ENCODE measurements at regions not wholly inside any gene's neighbourhood (a gene's known extent, or its start where the extent isn't known, plus 50 kb on each side); places are given as distances from the start of the nearest gene placed in this dataset.

DNA sequence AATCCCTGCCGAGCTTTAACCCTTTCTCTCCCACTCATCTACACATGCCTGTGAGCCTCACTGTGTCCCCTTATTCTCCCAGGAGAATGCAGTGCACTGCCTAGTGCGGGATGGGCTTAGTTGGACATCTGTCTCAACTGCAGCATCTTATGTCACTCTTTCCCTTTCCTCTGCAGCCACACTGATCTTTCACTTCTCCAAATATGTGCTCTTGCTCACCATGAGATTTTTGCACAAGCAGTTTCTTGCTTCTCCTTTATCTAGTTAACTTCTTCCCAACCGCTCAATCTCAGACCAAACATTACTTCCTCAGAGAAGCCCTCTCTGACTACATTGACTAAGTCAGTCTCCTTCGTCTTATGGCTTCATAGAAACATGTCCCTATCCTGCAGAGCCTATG is 292.3 kb downstream of the KBTBD8 start:
- no peak for DNase-seq

DNA sequence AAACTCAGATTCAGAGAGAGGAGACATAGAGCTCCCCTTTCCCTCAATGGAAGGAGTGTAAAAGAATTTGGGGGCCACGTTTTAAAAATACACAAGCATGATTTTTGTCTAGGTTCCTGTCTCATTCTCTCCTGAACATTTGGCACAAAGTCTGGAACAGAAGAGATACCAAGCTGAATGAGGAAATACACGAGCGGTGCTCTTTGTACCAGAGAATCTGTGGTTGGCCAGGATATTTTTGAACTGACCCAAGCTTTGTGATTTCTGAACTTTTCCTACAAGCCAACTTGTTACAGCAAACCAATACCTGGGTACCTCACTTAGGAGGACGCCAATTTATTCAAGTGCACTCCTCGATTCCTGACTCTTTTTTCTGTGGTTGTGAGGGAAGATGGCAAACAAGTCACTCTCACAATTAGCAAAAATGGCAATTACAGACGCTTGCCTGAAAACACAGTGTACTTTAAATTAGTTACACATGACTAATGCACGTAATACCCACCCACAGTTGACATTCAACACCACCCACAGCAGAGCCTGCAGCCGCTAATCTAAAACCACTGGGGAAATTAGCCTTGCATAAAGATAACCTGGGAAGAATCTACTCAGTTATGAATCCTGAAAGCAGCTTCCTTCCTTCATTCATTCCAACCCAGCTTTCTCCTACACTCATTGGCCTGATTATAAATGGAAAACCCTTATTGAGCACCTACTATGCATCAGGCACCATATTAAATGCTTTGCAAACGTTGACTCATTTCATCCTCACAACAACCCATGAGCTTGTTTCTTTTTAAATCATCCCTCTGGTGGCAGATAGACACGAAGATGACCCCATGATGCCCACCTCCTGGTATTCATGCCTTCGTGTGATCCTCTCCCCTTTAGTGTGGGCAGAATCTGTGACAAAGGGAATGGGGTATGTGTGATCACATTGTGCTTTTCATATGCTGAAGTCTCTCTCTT is 293.5 kb downstream of the KBTBD8 start:
- no peak for DNase-seq

DNA sequence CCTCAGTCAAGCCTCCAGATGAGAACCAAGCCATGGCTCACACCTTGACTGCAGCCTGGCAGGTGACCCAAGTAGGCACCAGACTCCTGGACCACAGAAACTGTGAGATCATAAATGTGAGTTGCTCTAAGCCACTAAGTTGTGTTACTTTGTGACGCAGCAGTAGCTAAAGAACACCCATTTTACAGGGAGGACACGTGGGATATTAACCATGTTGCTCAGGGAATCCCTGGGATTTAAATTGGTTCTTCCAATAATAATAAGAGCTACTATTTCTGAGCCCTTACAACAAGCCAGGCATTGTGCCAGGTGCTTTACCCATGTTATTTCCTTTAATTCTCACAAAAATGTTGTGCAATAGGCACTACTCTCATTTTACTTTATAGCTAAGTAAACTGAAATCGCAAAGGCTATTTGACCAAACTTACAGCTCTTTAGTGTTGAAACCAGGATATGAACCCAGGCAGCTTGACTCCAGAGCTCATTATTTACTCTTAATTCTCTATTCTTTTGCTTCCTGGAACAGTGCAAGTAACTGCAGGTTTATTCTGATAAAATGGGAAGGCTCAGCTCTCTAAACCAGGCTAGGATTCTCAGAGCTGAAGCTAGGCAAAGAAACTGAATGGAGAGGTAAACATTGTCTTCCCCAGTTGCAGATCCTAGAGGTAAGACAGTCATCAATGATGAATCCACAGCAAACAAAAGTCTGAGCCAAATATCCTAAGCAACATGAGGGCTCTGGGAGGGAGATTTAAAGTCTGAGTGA is 294.4 kb downstream of the KBTBD8 start:
- DNase-seq = no peak

GRCh38 chr3:67294341-67294740 is 296.2 kb downstream of the KBTBD8 start:
- DNase-seq = no peak

DNA sequence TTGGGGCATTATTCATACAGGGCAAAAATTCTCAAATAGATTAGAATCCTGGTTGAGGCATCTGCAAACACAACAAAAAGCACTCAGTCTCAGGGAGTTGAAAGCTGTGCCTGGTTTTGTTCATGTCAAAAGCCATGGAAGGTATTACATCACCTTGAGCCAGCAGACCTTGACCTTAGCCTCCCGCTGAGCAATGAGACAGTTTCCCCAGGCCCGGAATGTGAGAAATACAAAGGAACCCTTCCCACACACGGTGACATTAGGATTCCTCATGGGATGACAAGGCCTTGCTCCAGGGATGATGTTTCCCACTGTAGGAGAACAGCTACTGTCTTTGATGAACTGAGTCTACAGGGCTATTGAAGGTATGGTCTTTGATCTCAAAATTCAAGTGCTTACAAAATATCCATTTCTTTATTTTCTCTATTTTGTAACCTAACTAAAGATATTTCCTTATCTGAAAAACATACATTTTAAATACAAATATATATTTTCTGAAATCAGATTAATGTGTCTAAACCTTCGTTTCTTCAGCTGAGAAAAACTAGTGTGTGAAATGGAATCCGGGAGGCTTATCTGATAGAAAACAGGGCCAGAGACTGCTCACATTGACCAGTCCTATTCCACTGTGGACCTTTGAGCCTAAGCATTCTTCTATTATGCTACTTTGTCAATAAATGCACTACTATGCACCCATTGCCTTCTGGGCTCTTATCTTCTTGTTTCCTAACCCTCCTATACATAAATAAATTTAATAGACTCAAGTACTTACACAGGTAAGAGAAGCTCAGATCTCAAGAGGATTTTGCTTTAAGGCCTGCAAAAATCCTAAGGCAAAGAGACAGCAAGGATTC is 298.2 kb downstream of the KBTBD8 start:
- DNase-seq = no peak

- DNase-seq = no peak
Measured at GRCh38 chr3:67297715-67298475, 299.8 kb downstream of the KBTBD8 start.

DNA sequence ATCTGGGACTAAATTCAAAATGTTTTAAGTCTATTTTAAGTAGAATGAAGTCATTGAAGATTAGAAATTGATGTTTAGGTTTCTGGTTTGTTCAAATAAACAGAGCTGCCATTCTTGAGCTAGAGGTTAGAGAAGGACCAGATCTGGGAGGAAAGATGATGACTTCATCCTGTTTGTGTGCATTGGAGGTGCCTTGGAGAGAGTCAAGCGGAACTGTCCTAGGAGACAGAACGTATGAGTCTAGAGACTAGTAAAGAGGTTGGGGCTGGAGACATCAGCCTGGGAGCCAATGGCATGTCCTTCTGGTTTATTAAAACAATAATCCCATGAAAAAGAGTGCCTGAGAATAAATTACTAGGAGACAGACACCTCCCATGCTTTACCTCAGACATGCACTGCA is 303.4 kb downstream of the KBTBD8 start:
- DNase-seq = no peak

- no peak for DNase-seq
Measured at GRCh38 chr3:67302489-67302888, 304.4 kb downstream of the KBTBD8 start.

DNA sequence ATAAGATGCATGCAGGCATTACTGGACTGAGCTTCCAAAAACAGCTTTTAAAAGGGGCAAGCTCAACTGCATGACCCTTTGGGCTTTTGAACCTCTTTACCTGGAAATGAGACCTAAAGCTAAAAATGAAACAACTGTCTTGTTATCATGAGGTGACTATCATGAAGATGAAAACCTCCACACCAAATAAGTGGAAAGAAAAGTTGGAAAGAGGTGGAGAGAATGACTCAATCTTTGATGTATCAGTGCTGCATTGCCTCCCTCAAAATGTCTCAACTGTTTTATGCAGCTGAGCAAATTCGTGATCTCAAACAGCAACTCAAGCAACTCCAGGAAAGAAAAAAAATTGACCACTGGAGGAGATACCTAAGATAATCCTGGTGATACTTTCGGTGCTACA is 307.1 kb downstream of the KBTBD8 start:
- no peak for DNase-seq

DNA sequence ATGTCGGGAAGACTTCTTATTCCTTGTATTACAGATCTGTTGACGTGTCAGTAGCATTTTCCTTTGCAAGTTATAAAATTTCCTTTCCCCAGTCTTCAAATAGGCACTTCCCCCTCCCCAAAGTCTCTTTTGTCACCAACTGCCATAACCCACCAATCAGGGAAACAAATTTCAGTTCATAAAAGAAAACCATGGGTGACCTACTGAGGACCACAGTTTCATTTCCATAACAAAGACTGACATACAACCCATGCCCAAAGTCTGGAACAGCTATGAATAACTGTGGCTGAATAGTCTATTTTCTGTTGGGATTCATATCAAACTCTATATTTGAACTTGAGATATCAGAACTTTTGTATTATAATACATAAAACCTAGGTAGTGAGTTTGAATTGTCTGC is 307.8 kb downstream of the KBTBD8 start:
- no peak for DNase-seq

GRCh38 chr3:67311440-67311839 is 313.3 kb downstream of the KBTBD8 start:
- no peak for DNase-seq

DNA sequence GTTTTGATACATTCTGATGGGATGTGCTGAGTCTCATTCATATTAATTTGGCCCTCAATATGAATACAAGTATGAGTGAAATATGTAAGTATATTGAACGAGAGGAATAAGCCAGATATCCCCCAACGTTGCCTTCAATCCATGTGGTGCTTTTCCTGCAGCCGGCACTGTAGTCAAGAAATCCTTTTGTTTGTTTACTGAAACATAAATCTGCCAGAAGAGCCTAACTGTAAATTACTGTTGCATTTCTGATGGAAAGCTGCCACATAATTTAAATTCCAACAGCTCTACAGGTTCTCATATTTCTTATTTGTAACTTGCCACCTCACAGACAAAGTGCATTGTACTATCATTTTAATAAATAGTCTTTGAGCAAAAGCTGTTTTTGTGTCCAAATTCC is 314.0 kb downstream of the KBTBD8 start:
- DNase-seq = no peak

GRCh38 chr3:67318162-67318561 is 320.1 kb downstream of the KBTBD8 start:
- DNase-seq = no peak

DNA sequence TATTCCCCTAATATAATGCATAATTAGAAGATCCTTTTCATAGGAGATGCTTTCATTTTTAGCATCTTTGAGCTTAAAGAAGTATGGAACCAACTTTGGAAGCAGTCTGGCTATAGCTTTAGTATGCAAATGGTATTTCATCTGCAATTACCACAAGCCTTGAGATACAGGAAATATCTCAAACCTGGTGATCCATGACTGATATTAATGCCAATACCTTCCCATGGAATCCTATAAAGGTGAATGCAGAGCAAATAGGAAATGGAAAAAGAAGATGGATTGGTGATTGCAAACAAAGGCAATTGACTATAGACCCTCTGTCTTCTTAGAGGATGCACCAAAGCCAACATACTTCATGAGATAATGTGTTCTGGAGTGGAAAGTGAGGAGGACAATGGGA is 326.4 kb downstream of the KBTBD8 start:
- no peak for DNase-seq

Data from stimulated activated CD4-positive, alpha-beta T cell treated with anti-CD3 and anti-CD28 coated beads, Interleukin-4, amount 100 ng/mL, for 1 hour (primary cell).